NCI-H1417 treated with DMSO at 0.1 percent for 48 hours (cell line): ENCODE measurements at regions not wholly inside any gene's neighbourhood (a gene's known extent, or its start where the extent isn't known, plus 50 kb on each side); places are given as distances from the start of the nearest gene placed in this dataset.
"Not testable (repeated sequence)": the region's sequence is repeated elsewhere in the genome, so short reads cannot be mapped to it uniquely, and the experiment has no call there.

ENCODE experiments used
- DNase-seq: peaks from one replicate; lab custom pipeline; 2025; lab: John Stamatoyannopoulos, UW

DNA sequence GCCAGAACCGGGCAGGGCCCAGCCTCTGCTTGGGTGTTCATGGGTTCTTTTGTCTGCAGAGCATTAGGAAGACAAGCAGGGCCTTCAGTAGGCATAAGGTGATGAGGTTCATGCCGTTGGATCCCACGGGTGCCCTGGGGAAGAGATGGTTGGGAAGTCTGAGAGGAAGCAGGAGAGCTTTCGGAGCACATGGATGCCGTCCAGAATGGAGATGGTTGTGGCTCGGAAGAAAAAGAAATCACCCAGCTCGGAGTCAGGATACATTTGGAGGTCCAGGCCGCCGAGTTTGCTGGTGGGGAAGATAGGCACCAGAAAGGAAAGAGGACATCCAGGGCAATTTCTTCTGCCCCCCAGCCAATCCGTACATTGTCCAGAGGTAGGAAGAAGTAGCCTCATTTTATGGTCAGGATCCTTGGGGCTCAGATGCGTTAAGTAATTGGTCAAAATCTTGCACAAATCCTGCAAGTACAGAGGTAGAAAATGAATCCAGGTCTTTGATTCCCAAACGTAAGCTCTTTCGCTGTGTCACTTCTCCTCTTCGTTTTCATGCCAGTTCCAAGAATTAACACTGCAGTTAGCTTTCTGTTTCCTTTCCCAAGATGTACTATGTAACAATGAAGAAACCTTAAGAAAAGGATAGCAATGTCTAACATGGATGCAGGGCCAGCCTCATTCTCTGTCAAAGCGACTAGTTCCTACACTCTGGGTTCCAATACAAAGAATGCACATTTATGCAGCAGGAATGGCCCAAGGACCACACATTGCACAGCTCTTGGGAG is 147.8 kb upstream of the KLF6 start:
- DNase-seq, result no peak

DNA sequence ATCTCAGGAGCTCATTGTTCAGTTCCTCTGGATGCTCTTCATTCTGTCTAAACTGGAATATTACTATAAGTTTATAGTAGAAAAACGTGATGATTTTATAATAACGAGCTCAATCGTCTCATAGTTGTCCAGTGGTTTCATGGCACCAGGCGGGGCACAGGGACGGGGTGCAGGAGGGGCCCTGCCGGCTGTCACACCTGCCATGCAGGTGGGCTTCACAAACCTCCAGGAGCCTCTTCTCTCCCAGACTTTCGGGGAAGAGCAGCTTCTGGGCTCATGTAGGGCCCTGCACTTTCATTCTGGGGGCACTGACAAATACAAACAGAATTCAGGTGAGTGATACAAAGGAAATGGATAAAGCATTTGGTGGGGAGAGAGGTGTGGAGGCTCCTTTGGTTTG is 146.9 kb upstream of the KLF6 start:
- no peak for DNase-seq

DNA sequence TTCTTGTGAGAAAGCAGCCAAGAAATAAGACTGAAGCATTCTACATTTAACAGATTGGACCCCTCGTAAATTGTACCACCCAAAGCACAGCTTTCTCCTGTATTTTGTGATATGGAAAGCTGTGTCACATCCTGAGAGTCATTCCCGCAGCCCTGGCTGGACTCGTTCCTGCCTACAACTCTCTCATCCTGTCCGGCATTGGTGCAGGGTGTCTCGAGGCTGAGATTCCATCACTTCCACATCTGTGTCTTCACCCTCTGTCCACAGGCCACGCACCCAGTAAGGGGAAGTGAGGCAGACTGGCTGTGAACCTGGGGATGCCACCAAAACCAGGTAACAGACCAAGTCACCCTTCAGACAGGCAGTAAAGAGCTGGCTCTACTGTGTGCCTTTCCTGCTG is 146.2 kb upstream of the KLF6 start:
- no peak for DNase-seq

DNA sequence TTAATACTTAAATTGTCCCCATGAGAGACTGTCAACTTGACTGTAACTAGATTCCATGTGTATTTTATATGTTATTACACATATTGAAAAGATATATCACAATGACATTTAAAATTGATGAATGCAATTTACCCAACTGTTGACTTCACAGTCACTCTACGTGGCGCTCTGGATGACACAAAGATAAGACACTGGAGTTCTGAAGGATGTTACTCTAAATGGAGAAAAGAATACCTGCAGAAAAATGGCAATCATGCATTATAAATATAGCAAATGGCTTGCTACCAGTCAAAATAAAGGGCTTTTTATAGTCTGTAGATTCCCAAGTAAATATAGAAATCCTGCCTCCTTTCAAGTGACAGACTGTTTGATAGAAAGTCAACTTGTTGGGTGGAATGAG is 143.6 kb upstream of the KLF6 start:
- DNase-seq, result no peak

DNA sequence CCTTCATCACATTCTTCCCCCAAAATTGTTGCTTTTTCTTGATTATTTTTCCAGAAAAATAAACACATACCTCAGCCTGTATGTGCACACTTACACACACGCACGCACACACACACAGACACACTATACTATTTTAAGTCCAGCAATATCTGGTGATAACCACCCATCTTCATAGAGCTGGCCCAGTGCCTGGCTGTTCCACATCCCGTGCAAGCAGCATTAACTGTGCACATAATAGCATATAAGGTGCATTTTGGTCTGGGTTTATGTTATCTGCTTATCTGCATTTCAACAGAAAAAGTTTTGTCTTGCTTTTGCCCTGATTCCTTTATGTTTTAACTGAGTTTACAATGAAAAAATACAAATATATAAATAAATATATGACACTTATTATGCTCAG is 143.1 kb upstream of the KLF6 start:
- DNase-seq, result no peak

DNA sequence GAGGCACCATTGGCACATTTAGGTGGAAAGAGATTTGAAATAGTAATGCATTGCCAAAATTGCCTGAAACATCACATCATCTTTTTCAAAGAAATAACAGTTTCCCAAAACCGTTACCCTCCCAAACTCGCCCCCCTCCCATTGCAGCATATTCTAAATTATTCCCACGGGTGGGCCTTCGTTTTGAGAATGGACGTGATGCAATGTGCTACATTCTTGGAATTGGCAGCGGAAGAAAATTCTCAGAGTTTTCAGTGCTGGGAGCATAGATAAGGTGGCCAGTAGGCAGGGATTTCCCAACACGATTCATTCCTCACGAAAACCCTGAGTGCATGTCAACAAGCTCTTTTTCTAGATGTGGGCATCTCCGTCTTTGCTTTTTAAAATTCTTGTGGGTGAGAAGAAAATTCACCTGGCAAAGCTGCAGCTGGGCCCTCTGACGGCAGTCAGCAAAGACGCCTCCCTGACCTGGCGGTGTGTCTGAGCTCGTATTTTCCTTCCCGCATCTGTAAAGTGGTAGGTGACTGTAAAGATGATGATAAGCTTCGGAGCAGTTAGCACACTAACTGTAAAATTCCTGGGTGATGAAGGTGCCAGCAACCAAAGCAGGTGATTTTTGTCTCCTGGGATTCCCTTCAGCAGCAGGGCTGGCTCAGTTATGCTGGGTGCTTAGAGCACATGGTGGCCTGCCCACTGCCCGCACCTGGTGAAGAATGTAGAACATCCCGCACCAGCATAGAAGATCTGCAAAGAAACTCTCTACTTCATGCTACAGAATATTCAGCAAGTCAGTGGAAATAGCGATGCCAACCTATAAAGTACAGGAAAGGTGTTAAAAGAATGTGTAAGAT is 141.9 kb upstream of the KLF6 start:
- no peak for DNase-seq

DNA sequence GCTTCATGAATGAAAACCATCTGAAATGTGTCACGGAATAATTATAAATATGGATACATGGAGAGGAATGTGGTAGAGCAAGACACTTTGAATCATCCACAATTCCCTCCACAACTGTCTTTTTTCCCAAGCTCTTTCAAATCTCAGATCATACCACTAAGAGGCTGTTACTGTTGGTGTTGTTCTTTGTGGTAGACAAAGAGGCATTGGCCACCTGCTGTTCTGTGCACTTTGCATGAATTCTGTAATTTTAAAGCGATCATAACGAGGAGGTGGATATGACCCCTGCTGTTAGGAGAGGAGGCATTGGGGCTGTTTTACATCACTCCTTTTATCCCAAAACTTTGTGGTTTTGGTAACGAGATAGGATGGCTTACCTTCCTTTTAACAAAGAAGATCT is 141.2 kb upstream of the KLF6 start:
- DNase-seq, result no peak

DNA sequence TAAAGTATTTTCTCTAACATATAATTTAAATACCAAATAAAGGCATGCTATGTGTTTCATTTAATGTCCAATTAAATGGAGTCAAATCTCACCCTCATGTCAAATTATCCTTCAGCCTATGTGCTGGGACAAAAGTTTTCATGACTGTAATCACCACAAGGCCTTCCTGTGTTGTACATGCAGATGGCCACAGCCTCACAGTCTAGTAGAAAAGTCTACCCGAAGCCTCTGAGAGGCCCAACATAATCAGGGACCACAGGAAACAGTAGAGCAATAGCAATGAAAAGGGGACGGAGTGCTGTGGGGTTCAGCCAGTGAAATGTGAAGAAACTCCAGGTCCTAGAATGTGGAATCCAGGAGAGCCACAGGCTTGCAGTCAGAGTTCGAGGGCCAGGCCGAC is 140.2 kb upstream of the KLF6 start:
- DNase-seq, result no peak

DNA sequence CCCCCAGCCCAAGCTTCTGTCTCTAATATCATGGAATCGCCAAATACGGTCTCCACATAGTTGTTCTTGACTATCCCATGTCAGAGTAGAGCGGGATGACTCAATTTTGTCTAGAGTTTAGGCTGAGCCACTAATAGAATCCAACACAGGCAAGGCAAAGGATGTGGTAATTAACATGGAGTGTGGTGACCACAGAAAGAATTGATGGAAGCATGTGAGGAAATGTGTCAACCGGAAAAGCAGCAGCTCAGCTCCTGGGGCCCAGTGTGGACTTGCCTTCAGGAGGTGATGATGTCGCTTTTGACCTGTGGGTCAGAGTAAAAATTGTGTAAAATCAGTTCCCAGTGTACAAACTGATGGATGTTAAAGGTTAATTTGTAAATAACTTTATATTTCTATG is 139.3 kb upstream of the KLF6 start:
- no peak for DNase-seq

DNA sequence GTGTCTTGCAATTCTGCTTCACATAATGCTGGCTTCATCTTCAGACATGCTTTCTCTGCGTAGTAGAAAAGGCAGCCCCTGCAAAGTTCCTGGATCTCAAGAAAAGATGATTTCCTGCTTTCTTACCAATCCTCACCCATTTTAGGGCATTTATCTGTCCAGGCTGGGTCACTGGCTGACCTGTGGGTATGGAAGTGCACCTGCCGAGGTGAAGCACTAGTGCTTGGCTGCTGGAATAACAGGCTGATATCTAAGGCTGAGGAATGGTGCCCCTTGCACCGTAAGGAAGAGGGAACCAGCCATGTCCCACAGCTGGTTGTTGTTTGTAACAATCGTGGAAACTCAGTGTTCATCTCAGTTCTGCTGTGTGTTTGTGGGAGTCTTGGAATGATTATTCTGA is 138.0 kb upstream of the KLF6 start:
- no peak for DNase-seq

DNA sequence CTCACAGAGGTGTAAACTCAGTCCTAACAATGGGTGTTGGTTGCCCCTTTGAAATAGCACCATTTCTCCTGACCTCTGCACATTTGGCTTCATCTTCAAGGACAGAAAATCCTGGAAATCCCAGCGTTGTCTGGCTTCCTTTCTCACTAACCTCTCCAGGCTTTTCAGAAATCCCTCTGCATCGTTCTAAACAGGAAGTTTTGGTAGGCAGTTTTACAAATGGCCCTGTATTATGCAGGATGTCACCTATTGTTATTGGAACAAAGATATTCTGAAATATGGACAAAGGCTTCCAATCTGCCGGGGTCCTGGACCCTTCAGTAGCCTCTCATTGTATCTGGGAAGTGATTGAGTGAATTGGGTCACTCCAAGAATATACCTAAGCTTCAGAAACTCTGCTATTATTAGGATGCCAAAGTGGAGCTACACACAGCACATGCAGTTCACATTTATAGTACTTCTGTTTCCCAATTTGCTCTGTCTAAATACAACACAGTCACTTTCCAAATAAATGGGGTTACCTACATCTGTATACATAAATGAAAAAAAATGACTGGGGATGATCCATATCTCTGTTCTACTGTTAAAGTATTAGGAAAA is 134.8 kb upstream of the KLF6 start:
- no peak for DNase-seq

DNA sequence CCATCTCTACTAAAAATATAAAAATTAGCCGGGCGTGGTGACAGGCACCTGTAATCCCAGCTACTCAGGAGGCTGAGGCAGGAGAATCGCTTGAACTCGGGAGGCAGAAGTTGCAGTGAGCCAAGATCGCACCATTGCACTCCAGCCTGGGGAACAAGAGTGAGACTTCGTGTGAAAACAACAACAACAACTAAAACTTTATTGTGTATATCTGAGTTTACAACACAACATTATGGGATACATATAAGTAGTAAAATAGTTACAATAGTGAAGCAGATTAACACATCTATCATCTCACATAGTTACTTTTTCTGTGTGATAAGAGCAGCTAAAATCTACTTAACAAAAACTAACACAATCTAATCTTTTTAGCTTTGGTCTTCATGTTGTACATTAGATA is 132.4 kb upstream of the KLF6 start:
- DNase-seq, result not testable (repeated sequence)

DNA sequence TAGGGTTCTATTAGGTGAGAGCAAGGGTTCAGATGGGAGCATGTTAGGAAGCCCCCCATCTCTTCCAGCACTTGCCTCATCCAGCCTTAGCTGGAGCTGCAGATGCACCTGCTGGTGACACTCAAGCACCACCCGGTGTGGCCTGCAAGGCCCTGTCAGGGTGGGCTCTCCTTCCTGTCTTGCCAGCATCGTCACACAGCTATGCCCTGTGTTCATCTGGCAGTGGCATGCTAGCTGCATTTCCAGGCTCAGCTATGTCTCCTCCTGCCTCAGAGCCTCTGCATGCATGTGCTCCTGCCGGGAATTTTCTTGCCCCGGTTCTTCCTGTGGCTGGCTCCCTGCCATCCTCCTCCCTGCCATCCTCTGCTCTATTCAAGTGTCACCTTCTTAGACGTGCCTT is 129.7 kb upstream of the KLF6 start:
- DNase-seq, result no peak

DNA sequence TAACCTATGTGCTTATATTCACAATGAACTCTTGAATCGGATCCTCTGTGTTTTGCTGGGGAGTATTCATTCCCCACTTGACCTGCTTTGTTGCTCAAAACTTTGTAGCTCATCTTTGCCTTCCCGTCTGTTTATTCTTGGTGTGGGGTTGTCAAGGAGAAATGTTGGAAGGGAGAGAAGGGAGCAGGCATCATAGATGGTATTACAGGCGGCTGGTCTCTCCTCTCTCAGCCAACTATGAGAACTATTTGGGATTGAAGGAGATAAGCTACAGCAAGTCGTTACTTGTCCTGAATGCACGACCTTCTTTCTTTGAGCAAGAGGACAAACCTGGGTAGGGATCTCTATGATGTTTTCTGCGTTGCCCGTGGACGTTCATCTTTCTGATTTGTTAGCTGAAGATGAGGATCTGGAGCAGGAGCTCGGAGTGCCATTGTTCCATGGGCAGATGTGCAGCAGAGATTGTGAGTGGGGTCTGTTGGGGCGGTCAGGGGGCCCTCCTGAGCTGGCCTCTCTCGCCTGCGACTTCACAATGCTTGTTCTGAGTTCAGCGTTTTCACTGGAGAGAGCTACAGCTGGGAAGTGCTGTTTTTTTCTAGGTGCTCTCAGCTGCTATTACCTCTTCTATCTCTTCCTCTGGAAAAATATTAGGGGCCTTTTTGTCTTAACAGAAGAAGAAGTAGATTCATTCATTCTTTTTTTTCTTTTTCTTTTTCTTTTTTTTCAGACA is 126.9 kb upstream of the KLF6 start:
- no peak for DNase-seq

DNA sequence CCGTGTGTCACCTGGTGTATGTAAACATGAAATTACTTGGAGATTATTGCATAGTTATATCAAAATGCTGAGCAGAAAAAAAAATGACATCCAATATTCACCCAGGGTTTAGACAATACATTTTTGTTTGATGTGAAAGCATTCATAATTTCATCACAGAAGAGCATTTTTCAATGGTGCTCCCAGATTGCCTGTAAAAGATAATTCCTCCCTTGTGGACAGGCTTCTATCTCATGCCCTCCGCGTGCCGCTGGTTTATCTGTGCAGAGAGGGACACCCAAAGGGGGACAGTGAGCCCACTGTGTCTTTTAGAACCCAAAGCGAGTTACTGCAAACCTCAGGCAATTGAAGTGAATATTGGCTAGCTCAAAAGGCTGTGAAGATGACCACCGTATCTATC is 126.2 kb upstream of the KLF6 start:
- no peak for DNase-seq

DNA sequence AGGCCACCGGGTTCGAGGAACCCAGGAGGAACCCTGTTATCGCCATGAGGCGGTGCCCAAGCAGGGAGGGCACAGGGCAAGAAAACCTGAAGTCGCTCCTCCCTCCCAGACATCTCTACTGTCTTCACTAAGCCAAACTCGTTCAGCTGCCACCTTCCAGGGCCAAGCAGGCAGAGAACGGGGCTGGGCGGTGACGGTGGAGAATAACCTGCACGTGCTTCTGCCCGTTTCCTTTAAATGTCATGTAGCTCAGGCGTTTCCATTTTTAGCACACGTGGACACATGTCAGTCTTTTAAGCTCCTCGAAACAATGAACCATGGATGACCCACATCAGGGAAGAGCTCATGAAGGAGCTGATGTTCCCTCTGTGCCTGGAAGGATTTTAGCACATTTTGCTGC is 124.3 kb upstream of the KLF6 start:
- DNase-seq, result no peak

DNA sequence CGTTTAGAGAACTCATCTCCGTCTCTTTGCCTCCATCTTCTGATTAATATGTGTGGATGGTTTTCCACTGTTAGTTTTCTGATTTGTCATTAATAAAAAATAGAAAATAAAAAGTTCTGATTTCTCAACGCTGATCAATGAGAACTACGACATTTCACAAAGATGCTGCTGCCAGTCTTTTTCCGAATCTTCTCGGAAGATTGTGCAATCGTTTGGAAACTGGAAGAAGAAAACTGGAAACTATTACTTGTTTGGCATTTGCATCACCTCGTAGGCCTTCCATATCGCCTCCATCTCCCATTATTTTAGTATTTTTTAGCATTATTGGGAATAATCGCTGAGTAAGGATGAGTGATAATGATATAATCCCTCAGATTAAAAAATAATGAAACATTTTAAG is 123.2 kb upstream of the KLF6 start:
- no peak for DNase-seq

DNA sequence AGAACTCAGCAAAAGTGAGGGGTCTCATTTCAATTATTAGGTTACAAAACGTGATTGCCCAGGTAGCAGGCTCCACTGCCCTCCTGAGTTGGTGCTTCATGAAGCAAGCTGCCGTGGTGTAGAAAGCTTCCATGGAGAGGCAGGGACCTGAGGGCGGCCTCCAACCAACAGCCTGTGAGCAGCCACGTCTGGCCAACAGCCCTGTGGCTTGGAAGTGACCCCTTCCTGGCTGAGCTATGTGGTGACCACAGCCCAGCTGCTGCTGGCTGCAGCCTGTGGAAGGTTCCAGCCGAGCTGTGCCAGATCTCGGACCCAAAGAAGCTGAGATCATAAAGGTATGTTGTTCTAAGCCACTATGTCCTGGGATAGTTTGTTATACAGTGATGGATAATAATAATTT is 122.5 kb upstream of the KLF6 start:
- no peak for DNase-seq

DNA sequence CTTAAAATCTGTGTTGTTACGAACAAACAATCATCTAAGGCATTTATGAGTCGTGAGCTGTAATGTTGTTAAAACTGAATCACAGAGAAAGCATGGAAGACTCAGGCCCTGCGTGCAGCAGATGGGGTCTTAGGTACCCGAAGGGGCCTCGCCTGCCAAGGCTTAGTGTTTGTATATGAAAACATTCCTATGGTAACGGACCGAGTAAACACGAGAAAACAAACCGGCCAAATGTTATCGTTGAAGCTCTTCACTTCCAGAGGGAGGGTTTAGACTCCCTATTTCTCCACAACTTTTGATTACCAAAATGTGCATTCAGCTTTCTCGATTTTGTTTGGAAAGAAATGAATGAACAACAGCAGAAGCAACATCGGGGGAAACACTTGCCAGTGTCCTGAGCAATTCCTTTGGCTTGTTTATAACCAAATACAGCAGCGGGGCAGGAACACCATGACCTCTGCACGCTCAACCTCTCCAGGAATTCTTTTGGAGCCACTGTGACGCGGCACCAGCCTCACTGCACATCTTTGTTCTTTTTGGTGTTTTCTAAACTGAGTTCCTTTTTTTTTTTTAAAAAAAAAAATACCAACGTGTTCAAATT is 121.6 kb upstream of the KLF6 start:
- no peak for DNase-seq

DNA sequence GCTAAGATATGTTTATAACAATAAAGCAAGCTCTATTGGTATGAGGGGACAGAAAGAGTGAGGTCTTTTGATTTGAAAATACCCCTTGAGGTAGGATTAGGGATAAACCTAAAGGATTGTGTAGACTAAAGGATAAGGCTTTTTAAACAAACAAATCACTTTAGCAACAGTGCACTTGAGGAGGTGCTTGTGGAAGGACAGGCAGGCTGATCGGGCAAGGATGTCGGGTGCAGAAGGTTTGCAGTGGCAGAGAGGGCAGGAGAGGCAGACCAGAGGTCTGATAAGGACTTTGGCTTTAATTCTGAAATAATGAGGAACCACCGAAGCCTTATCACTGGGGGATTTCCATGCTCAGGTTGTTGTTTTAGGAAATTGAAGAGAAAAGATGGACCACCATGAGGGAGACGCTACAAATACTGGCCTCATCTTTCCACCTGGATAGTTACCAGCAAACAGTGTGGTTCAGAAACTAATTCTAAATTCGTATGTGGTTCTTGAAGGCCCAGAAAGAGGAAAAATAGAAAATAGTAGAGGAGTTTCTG is 119.5 kb upstream of the KLF6 start:
- DNase-seq, result no peak

DNA sequence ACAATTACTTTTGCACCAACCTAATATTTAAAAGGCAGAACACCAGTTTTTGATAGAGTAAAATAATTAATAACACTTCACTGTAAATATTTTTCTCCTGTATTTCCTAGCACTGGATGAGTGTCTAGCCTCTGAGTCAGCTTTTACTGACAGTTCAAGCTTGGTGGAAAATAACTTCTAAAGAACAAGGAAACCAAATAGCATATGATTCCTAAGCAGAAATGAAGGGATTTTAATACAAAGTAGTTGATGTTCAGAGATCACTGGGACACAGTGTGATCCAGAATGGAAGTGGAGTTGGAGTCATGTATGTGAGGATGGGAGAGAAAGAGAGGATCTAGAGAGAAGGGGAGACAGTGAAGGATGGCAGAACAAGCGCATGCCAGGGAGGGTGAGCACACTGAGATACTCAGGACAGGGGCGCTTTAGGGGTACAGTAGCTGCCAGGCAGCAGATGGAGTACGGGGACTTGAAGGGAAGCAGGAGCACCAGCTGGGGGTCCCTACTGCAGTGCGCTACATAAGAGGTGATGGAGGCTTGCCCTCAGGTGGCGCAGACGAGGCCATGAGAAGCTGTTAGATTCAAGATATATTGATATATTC is 117.9 kb upstream of the KLF6 start:
- no peak for DNase-seq
